Smooth muscle cell (in vitro differentiated cells): ENCODE measurements at regions not wholly inside any gene's neighbourhood (a gene's known extent, or its start where the extent isn't known, plus 50 kb on each side); places are given as distances from the start of the nearest gene placed in this dataset.

Experiments
- DNase-seq: peaks from one replicate; lab custom pipeline; 2025; ENCODE audit not compliant: unreplicated experiment; lab: John Stamatoyannopoulos, UW
- H2AFZ ChIP-seq: fragments of 200-600 bp; sonication (generic); 2 replicates; pipeline ENCODE4 v1.6.0; 2016; ENCODE audit warnings: antibody characterized with exemption, low read depth, mild to moderate bottlenecking
- H3F3A ChIP-seq: fragments of 200-600 bp; sonication (generic); 2 replicates; pipeline ENCODE4 v1.6.0; 2017; ENCODE audit warnings: antibody characterized with exemption, low read depth
- H3K27ac ChIP-seq: fragments of 200-600 bp; sonication (generic); 2 replicates; pipeline ENCODE4 v1.5.1; 2016; ENCODE audit warnings: low read depth, mild to moderate bottlenecking
- H3K27me3 ChIP-seq: fragments of 200-600 bp; sonication (generic); 2 replicates; pipeline ENCODE4 v1.6.1; 2016; ENCODE audit warnings: low read depth, mild to moderate bottlenecking
- H3K36me3 ChIP-seq: fragments of 200-600 bp; sonication (generic); 2 replicates; pipeline ENCODE4 v1.5.1; 2016; ENCODE audit warnings: low read depth
- H3K4me1 ChIP-seq: fragments of 200-600 bp; sonication (generic); 2 replicates; pipeline ENCODE4 v1.5.1; 2016; ENCODE audit warnings: low read depth
- H3K4me2 ChIP-seq: fragments of 200-600 bp; sonication (generic); 2 replicates; pipeline ENCODE4 v1.6.0; 2016; ENCODE audit warnings: mild to moderate bottlenecking
- H3K4me3 ChIP-seq: fragments of 200-600 bp; sonication (generic); 2 replicates; pipeline ENCODE4 v1.5.1; 2016; ENCODE audit warnings: mild to moderate bottlenecking
- H3K79me2 ChIP-seq: fragments of 200-600 bp; sonication (generic); 2 replicates; pipeline ENCODE4 v1.6.0; 2016; ENCODE audit warnings: low read depth, mild to moderate bottlenecking
- H3K9ac ChIP-seq: fragments of 200-600 bp; sonication (generic); 2 replicates; pipeline ENCODE4 v1.6.0; 2016; ENCODE audit warnings: low read depth
- H3K9me3 ChIP-seq: fragments of 200-600 bp; sonication (generic); replicated peaks from 2 replicates; pipeline ENCODE4 v1.5.1; 2016; ENCODE audit warnings: low read depth
- H4K20me1 ChIP-seq: fragments of 200-600 bp; sonication (generic); 2 replicates; pipeline ENCODE4 v1.6.0; 2016; ENCODE audit warnings: low read depth
- WGBS: methylation state at CpG from one replicate; pipeline ENCODE4 v1.1.7; 2016; ENCODE audit warnings: low lambda C conversion rate; 5-methylcytosine and 5-hydroxymethylcytosine counted together
- TF ChIP-seq, protein P1 (sequence below): fragments of 200-600 bp; sonication (generic); IDR thresholded peaks from 2 replicates; pipeline ENCODE4 v1.5.1; 2017; ENCODE audit warnings: borderline replicate concordance, mild to moderate bottlenecking, antibody characterized with exemption; ENCODE audit not compliant: insufficient read depth, poor library complexity, severe bottlenecking

DNA sequence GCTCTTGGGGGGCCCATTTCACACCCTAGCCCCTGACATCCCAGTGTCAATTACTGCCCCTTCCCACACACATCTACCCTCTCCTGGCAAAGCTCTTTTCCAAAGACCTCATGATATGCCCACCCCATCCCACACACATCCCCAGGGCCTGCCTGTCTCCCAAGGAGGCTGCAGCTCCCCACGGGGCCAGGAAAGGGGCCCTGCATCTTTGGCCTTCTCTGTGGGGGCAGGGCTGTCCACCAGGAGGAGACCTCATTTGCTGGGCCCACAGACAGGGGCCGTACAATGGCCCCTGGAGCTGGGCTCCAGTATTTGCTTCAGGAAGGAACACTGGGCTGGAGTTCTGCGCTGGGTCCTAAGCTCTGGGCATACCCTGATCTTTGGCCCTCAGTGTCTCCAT lies 65.6 kb upstream of the RUNX3 start:
- no peak overlapping the region for H2AFZ ChIP-seq
- H3K27ac ChIP-seq, result no peak overlapping the region
- H3K36me3 ChIP-seq, result no peaks in the 10 kb centered on the region
- H3K27me3 ChIP-seq, result no peaks in the 10 kb centered on the region
- no peak overlapping the region for H3K4me2 ChIP-seq
- H3K4me1 ChIP-seq, result no peaks in the 10 kb centered on the region
- no peak overlapping the region for H3K4me3 ChIP-seq
- H3K79me2 ChIP-seq, result no peaks in the 10 kb centered on the region
- no peak for DNase-seq
- H3F3A ChIP-seq, result no peaks in the 10 kb centered on the region
- no peaks in the 10 kb centered on the region for H3K9me3 ChIP-seq
- TF ChIP-seq, protein P1, sequence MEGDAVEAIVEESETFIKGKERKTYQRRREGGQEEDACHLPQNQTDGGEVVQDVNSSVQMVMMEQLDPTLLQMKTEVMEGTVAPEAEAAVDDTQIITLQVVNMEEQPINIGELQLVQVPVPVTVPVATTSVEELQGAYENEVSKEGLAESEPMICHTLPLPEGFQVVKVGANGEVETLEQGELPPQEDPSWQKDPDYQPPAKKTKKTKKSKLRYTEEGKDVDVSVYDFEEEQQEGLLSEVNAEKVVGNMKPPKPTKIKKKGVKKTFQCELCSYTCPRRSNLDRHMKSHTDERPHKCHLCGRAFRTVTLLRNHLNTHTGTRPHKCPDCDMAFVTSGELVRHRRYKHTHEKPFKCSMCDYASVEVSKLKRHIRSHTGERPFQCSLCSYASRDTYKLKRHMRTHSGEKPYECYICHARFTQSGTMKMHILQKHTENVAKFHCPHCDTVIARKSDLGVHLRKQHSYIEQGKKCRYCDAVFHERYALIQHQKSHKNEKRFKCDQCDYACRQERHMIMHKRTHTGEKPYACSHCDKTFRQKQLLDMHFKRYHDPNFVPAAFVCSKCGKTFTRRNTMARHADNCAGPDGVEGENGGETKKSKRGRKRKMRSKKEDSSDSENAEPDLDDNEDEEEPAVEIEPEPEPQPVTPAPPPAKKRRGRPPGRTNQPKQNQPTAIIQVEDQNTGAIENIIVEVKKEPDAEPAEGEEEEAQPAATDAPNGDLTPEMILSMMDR, result no peak
- no peaks in the 10 kb centered on the region for H4K20me1 ChIP-seq
- no peak overlapping the region for H3K9ac ChIP-seq
- 81% methylated on average over 3 of the region's 3 CpGs for WGBS

DNA sequence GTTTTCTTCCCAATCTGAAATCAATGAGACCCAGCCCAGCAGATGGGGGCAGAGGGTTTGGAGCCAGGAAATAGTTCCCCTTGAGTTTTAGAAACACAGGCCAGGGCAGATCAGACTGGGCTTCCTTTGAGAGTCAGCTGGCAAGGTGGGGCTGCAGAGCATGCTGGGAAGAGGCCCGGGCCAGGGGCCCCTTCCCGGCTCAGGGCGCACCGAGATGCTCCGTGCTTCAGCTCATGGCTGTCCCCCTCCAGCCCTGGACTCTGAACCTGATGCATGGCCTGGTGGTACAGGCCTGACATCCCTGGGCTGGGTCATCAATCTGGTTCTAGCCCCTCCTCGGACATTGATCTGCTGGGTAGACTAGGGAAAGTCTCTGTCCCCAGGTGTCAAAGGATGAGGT lies 65.1 kb upstream of the RUNX3 start:
- Histone ChIP-seq H4K20me1 (no peaks in the 10 kb centered on the region), H3K4me2 (no peak overlapping the region), H3K4me3 (no peak overlapping the region), H3K79me2 (no peaks in the 10 kb centered on the region), H2AFZ (no peak overlapping the region), H3K9ac (no peak overlapping the region), H3K4me1 (no peaks in the 10 kb centered on the region), H3K27me3 (no peaks in the 10 kb centered on the region), H3F3A (no peaks in the 10 kb centered on the region), H3K36me3 (no peaks in the 10 kb centered on the region), H3K27ac (no peak overlapping the region), H3K9me3 (no peaks in the 10 kb centered on the region)
- TF ChIP-seq, protein P1, result no peak
- no peak for DNase-seq
- WGBS, result 92% methylated on average over 6 of the region's 6 CpGs

DNA sequence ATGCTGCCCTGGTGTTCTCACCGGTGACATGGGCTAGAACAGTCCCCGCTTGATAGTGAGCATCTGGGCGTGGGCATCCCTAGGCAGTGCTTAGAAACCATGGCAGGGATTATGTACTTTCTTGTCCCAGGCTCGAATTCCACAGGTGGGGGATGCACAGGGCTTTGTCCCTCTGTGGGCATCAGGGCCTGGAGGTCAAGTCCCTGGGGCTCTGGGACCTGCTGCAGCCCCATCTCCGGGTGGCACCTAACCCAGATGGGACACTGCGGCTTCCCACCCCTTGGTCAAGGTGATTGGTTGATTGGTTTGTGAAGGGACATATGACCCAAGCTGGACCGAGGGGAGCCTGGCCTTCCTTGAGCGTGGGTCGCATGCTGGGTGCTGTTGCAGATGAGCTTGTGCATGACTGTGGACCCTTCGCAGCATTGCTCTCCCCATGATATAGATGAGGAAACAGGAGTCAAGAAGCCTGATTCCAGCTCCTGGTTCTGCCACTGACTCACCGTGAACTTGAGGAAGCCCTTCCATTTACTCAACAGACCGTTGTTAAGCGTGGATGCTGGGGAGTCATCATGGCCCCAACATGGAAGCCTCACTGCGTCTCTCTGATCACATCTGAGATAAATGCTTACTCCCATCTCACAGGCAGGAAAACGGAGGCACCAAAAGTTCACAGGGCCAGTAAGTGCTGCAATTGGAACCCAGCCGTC lies 64.0 kb upstream of the RUNX3 start:
- no peaks in the 10 kb centered on the region for H4K20me1 ChIP-seq
- H3K27ac ChIP-seq, result no peak overlapping the region
- H2AFZ ChIP-seq, result no peak overlapping the region
- H3K27me3 ChIP-seq, result no peaks in the 10 kb centered on the region
- 95% methylated on average over 16 of the region's 16 CpGs for WGBS
- H3K4me1 ChIP-seq, result no peaks in the 10 kb centered on the region
- TF ChIP-seq, protein P1, result no peak
- H3K9ac ChIP-seq, result no peak overlapping the region
- DNase-seq, result no peak
- no peak overlapping the region for H3K4me2 ChIP-seq
- H3F3A ChIP-seq, result no peaks in the 10 kb centered on the region
- H3K9me3 ChIP-seq, result no peaks in the 10 kb centered on the region
- H3K4me3 ChIP-seq, result no peak overlapping the region
- H3K79me2 ChIP-seq, result no peaks in the 10 kb centered on the region
- no peaks in the 10 kb centered on the region for H3K36me3 ChIP-seq

DNA sequence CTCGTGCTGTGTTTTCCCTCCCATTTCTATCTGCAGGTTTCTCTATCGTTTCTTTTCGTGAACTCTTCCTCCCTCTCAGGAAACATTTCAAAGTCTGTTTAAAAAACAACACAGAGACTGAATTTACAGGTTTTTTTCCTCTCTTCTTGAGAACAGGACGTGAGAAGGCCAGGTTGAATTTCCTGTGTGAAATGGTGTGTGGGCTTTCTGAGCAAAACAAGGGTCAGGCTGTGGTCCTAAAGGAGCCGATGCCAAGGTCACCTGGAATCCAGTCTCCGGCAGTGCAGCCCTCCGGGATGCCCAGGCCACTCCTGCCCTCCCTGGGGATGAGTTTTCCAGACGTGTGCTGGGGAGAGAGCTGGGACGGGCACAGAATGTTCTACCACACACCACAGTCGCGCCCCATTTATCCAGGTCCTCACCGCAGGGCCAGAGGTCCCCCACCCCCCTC lies 62.7 kb upstream of the RUNX3 start:
- no peak overlapping the region for H3K9ac ChIP-seq
- H3K9me3 ChIP-seq, result no peaks in the 10 kb centered on the region
- no peaks in the 10 kb centered on the region for H3K27me3 ChIP-seq
- H3F3A ChIP-seq, result no peaks in the 10 kb centered on the region
- H3K4me2 ChIP-seq, result no peak overlapping the region
- no peaks in the 10 kb centered on the region for H3K4me1 ChIP-seq
- H3K36me3 ChIP-seq, result no peaks in the 10 kb centered on the region
- no peaks in the 10 kb centered on the region for H3K79me2 ChIP-seq
- H3K27ac ChIP-seq, result no peak overlapping the region
- no peak overlapping the region for H2AFZ ChIP-seq
- no peaks in the 10 kb centered on the region for H4K20me1 ChIP-seq
- DNase-seq, result no peak
- WGBS, result 96% methylated on average over 12 of the region's 12 CpGs
- TF ChIP-seq, protein P1, result no peak
- no peak overlapping the region for H3K4me3 ChIP-seq
